Transverse colon (tissue), 4 donors: ENCODE measurements at regions not wholly inside any gene's neighbourhood (a gene's known extent, or its start where the extent isn't known, plus 50 kb on each side); places are given as distances from the start of the nearest gene placed in this dataset.

ENCODE experiments used
- DNase-seq: peaks from one replicate; pipeline ENCODE4 v3.0.0-alpha.2; 2019
- H3K27ac ChIP-seq, 4 donors: fragments of 200-600 bp; sonication (generic); 2 replicates each; pipeline ENCODE4 v1.5.1; 2016 to 2018; ENCODE audit warnings: inconsistent platforms in 4 of 4
- H3K27me3 ChIP-seq: fragments of 200-600 bp; sonication (generic); 2 replicates; pipeline ENCODE4 v1.5.1; 2017; ENCODE audit warnings: inconsistent platforms
- H3K36me3 ChIP-seq, 4 donors: fragments of 200-600 bp; sonication (generic); 2 replicates each; pipeline ENCODE4 v1.5.1; 2017 to 2019; ENCODE audit warnings: inconsistent platforms in 4 of 4
- H3K4me1 ChIP-seq, 4 donors: fragments of 200-600 bp; sonication (generic); 2 replicates each; pipeline ENCODE4 v1.5.1; 2017 to 2020; ENCODE audit warnings: inconsistent platforms in 4 of 4
- H3K4me3 ChIP-seq, 4 donors: fragments of 200-600 bp; sonication (generic); 1 replicate in 1 of 4; 2 replicates in 3 of 4; pipeline versions ENCODE4 v1.5.1 to v1.6.1; 2017 to 2019; ENCODE audit warnings: inconsistent platforms in 4 of 4
- H3K9me3 ChIP-seq, 2 donors: fragments of 200-600 bp; sonication (generic); 2 replicates each; pipeline ENCODE4 v1.5.1; 2017 to 2019; ENCODE audit warnings: inconsistent platforms in 2 of 2
- CTCF ChIP-seq, 5 experiments: fragments of 200-600 bp in 3 of 5; fragments of 450-650 bp in 2 of 5; sonication (generic) in 3 of 5; IDR thresholded peaks; 1 replicate in 2 of 5; 2 replicates in 3 of 5; pipeline ENCODE4 v1.5.1; 2016 to 2017; ENCODE audit warnings: antibody characterized with exemption in 5 of 5, inconsistent platforms in 3 of 5, mild to moderate bottlenecking in 2 of 5, moderate library complexity in 1 of 5
- EP300 ChIP-seq: sonication (generic); formaldehyde crosslinking; IDR thresholded peaks from one replicate; pipeline ENCODE4 v1.6.1; 2017; ENCODE audit warnings: antibody characterized with exemption, low read depth
- POLR2A ChIP-seq: fragments of 450-650 bp; IDR thresholded peaks from one replicate; pipeline ENCODE4 v1.6.1; 2016; ENCODE audit warnings: antibody characterized with exemption, mild to moderate bottlenecking, moderate library complexity
- POLR2AphosphoS5 ChIP-seq, 3 donors: sonication (generic); formaldehyde crosslinking; IDR thresholded peaks; one replicate each; pipeline ENCODE4 v1.6.1; 2016; ENCODE audit warnings: antibody characterized with exemption in 3 of 3
- WGBS, 2 donors: methylation state at CpG; one replicate each; pipeline ENCODE4 v1.1.5; 2018; ENCODE audit warnings: low coverage in 1 of 2; 5-methylcytosine and 5-hydroxymethylcytosine counted together
- in situ Hi-C, 4 donors: fragments of 200-750 bp; cut with MboI; loops; one replicate each; pipeline versions ENCODE4 v1.15.0 to v1.15.1; 2017; ENCODE audit warnings: low sequenced_read_pairs in 3 of 4, low pct_ligation_motif_present in 1 of 4, low pct_unique_long_range_greater_than_20kb in 1 of 4
- intact Hi-C: fragments of 100-400 bp; cut with DNase I; formaldehyde crosslinking; loops from one replicate; pipeline ENCODE4 v1.15.1; 2023; ENCODE audit warnings: low total_unique reads

GRCh38 chr6:26156850-26157250 is 69.6 kb downstream of the HFE start:
- Histone ChIP-seq H3K4me3 (peak overlapping the region; percentile 70 to 91 (median 80)), H3K27ac (peak overlapping the region; percentile 97 to 100 (median 100)), H3K4me1 (peaks cover 0 to 39% (median 14%) of the 10 kb centered on the region in 4 donors), H3K27me3 (no peaks in the 10 kb centered on the region), H3K36me3 (no peaks in the 10 kb centered on the region), H3K9me3 (no peaks in the 10 kb centered on the region)
- intact Hi-C loops, result loop anchor here (5.0 kb wide), 2 partner anchors 35 to 40 kb away; a partner anchor contains a TSS
- in situ Hi-C loops, result loop anchor here in 3 of 4 donors (5.0 to 25.0 kb wide), 3 partner anchors 35 to 980 kb away; a partner anchor contains a TSS
- TF ChIP-seq CTCF (IDR thresholded peaks at IDR 0.05) (no peak), POLR2AphosphoS5 (IDR thresholded peaks at IDR 0.05) (peak in 1 of 3 donors; percentile 87)
- WGBS, 2 donors, result 0 to 1% methylated on average over 4 to 18 of the region's 18 CpGs
- DNase-seq, result peak; percentile 77

GRCh38 chr6:26157251-26158075 is 70.2 kb downstream of the HFE start:
- in situ Hi-C loops, result loop anchor here in 3 of 4 donors (5.0 to 25.0 kb wide), 3 partner anchors 35 to 980 kb away; a partner anchor contains a TSS

GRCh38 chr6:26158076-26158580 is 70.9 kb downstream of the HFE start:
- Histone ChIP-seq H3K4me1 (peaks cover 0 to 46% (median 17%) of the 10 kb centered on the region in 4 donors), H3K4me3 (peak overlapping the region; percentile 44 to 90 (median 66)), H3K9me3 (no peaks in the 10 kb centered on the region), H3K36me3 (no peaks in the 10 kb centered on the region), H3K27ac (peak overlapping the region; percentile 97 to 100 (median 100)), H3K27me3 (no peaks in the 10 kb centered on the region)
- peak; percentile 89 for DNase-seq
- TF ChIP-seq POLR2A, result peak; percentile 100
- TF ChIP-seq CTCF (IDR thresholded peaks at IDR 0.05), result peak in 1 of 5 experiments; percentile 24
- no peak for TF ChIP-seq EP300
- peak; percentile 100 for TF ChIP-seq POLR2AphosphoS5 (IDR thresholded peaks at IDR 0.05)
- 0 to 1% methylated on average over 4 to 25 of the region's 30 CpGs for WGBS, 2 donors
- intact Hi-C loops, result loop anchor here (2.0 to 5.0 kb wide), 3 partner anchors 36 to 985 kb away; a partner anchor contains a TSS
- in situ Hi-C loops, result loop anchor here in 3 of 4 donors (5.0 to 25.0 kb wide), 3 partner anchors 36 to 979 kb away; a partner anchor contains a TSS

More at GRCh38 chr6:26157251-26158075, 70.2 kb downstream of the HFE start:
- no peak for DNase-seq
- Histone ChIP-seq H3K9me3 (no peaks in the 10 kb centered on the region), H3K27me3 (no peaks in the 10 kb centered on the region), H3K4me1 (peaks cover 0 to 40% (median 14%) of the 10 kb centered on the region in 4 donors), H3K36me3 (no peaks in the 10 kb centered on the region), H3K4me3 (peak overlapping the region; percentile 70 to 91 (median 80)), H3K27ac (peak overlapping the region; percentile 97 to 100 (median 100))
- WGBS, 2 donors, result 1 to 2% methylated on average over 10 to 29 of the region's 29 CpGs
- TF ChIP-seq POLR2AphosphoS5 (IDR thresholded peaks at IDR 0.05), result peak in 2 of 3 donors; percentile 37 to 99
- TF ChIP-seq POLR2A, result no peak
- peak; percentile 1 for TF ChIP-seq EP300
- TF ChIP-seq CTCF (IDR thresholded peaks at IDR 0.05), result no peak
- intact Hi-C loops, result loop anchor here (2.0 to 5.0 kb wide), 3 partner anchors 35 to 985 kb away; a partner anchor contains a TSS
